GM18868 (cell line): ENCODE measurements at regions not wholly inside any gene's neighbourhood (a gene's known extent, or its start where the extent isn't known, plus 50 kb on each side); places are given as distances from the start of the nearest gene placed in this dataset.
"Not testable (repeated sequence)": the region's sequence is repeated elsewhere in the genome, so short reads cannot be mapped to it uniquely, and the experiment has no call there.

ENCODE experiments used
- ATAC-seq: cut with Tn5 transposase; IDR thresholded peaks from one replicate; pipeline ENCODE4 v1.9.1; 2021; ENCODE audit warnings: mild to moderate bottlenecking, moderate library complexity; ENCODE audit not compliant: unreplicated experiment

- ATAC-seq, result no peak
Observed at GRCh38 chr6:134642279-134642678, 307.6 kb downstream of the ALDH8A1 start.

DNA sequence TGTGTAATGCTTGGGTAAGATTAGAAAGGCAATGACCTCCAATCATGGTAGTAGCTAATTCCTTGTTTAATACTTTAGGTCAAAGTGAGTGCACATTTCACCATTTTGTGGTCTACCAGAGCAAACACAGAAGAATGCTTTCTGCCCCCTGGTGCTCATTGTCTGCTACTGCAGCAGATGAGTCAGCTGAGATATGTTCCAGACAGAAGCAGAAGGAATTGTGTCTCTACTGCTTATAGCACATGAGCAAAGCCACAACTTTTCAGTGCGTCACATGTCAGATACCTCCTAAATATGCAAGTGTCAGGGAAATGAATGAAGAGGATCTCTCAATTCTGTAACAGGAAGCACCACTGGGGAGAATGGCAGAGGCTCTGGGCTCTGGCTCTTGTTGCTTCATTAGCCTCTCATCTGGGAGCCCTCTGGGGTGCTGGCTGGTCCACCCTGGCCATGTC is 308.9 kb downstream of the ALDH8A1 start:
- peak; percentile 70 for ATAC-seq

DNA sequence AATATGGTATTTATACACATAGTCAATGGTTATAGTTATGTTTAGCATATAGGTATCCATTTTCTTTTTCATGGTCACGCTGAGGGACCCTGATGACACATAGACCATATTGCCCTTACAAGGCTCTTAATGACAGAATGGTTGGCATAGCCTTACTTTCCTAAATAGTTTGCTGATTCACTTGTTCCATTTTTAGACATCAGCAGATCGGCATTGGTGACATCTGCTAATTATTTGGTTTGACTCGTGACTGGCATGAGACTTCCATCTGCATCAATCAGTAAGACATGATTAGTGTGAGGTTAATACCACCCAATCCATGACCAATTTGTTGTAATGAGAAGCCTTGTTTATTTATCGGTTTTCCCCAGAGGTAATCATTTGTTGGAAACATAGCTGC is 309.7 kb downstream of the ALDH8A1 start:
- ATAC-seq, result no peak

DNA sequence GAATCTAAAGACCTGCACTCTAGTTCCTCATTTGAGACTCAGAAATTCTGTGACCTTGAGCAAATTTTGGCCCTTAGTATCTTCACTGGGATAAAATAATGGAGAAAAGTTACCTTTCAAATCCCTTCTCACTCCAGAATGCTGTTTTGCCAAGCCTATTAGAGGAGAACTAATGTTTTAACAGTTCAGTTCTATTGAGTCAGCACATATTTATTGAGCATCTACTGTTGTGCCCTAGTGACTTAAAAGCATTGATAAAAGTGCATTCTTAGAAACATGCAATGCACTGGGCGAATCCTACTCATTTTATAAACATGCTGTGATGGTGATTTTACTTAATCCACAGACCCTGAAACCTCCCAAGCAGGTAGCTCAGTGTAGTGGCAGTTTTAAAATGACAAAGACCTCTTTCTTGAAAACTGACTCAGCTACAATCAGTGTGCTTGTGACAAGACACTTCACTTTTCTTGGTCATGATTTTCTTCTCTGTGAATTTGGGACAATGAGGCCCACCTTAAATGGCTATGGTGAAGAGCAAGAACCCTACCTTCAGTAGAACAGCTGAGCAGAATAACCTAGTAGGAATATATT is 312.0 kb downstream of the ALDH8A1 start:
- ATAC-seq, result no peak

DNA sequence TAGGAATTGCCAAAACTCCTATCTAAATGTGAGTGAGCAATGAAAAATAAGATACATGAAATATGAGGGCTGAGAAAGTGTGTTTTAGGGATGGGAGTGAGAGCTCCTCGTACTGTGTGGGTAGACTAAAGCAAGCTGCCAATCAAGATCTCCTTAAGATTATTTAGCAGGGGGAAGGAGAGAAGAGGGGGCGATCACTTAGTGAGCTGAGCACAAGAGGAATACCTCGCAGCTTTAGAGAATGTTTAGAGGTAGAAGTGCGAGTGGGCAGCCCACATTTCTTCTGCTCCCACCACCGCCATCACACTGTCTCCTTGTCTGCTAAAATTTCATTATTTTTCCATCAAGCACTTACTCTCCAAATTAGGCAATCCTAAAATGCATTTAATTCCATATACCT is 312.6 kb downstream of the ALDH8A1 start:
- ATAC-seq, result no peak

GRCh38 chr6:134636186-134636799 is 313.6 kb downstream of the ALDH8A1 start:
- peak; percentile 75 for ATAC-seq

DNA sequence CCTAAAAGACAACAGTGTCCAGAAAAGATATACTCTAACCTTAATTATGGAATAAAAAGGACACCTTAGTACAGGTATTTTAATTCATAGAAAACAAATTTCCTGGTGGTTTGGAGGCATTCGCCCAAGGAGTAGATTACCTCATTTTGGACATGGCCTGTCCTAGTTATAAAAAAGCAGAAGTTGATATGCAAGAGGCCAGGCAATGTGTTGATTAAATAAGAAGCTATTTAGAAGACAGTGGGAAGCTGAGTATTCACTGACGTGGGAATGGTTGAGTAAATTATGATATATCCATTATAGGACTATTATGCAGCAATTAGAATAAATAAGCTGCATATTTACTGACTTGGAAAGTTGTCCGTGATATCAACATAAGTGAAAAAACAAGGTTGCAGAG is 314.9 kb downstream of the ALDH8A1 start:
- ATAC-seq, result no peak

DNA sequence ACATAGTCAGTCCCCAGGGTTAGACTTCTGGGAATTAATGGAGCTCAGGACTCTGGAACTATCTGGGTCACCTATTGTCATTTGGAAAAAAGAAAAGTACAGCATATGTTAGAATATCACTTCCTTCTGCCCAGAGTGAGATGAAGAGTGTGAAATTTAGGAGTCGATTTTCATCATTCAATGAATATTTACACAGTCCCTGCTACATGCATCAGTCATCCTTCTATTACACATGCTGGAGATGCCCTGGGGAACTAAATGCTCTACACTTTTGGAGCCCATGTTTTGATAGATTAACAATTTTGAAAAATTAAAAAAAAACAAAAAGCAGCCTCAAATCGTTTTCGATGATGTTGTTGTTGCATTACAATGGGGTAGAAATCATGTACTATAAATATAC is 315.4 kb downstream of the ALDH8A1 start:
- ATAC-seq, result no peak

DNA sequence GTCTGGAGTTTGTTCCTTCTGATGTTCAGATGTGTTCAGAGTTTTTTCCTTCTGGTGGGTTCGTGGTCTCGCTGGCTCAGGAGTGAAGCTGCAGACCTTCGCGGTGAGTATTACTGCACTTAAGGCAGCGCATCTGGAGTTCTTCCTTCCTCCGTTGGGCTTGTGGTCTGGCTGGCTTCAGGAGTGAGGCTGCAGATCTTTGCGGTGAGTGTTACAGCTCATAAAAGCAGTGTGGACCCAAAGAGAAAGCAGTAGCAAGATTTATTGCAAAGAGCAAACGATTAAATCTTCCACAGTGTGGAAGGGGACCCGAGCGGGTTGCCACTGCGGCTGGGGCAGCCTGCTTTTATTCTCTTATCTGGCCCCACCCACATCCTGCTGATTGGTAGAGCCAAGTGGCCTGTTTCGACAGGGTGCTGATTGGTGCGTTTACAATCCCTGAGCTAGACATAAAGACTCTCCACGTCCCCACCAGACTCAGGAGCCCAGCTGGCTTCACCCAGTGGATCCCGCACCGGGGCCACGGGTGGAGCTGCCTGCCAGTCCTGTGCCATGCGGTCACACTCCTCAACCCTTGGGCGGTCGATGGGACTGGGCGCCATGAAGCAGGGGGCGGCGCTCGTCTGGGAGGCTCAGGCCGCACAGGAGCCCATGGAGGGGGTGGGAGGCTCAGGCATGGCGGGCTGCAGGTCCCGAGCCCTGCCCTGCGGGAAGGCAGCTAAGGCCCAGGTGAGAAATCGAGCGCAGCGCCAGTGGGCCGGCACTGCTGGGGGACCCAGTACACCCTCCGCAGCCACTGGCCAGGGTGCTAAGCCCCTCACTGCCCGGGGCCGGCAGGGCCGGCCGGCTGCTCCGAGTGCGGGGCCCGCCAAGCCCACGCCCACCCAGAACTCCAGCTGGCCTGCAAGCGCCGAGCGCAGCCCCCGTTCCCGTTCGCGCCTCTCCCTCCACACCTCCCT is 315.3 kb upstream of the SGK1 start:
- not testable (repeated sequence) for ATAC-seq

- ATAC-seq, result no peak
Observed at GRCh38 chr6:134632024-134632423, 314.1 kb upstream of the SGK1 start.

DNA sequence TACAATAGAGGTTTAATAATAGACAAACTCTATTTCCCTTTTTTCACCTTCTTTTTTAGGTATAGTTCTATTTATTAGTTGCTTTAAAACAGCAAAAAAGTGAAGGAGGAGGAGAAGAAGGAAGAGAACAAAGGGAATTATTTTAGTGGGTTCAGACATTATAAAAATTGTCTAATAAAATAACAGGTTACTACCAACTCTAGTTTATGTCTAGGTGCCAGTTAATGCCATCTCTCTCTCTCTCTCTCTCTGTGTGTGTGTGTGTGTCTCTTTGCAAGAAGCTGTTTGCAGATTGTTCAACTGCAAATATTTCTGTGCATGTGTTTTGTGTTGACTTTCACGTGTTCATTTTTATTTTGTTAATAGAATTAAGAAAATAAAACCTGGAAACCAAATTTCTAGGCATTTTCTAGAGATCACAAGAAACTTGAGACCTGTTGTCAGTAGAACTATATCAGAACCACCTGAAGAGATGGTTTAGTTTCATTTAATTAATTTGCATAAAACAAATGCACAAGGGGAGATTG is 313.5 kb upstream of the SGK1 start:
- ATAC-seq, result no peak

DNA sequence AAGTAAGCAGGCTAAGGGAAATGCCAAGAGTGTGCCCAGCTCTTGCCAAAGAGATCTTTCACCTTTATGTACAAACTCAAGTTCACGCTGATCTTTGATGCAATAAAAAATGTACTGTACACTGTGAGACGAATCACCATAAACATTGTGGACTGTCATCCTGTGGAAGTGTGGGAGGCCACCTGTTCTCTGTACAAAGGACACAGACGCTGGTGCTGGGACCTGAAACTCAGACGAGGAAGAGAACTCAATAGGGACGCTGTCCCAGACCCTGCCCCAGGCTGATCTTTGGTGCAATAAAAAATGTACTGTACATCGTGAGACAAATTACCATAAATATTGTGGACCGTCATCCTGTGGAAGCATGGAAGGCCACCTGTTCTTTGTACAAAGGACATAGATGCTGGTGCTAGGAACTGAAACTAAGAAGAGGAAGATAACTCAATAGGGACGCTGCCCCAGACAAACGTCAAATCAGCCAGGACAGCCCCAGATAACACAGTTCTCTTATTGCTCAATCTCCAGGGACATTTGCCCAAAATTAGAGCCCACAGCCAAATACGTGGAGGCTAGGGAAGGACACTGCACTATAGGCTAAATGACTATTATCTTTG is 312.7 kb upstream of the SGK1 start:
- peak; percentile 87 for ATAC-seq

- no peak for ATAC-seq
Observed at GRCh38 chr6:134628154-134628553, 310.2 kb upstream of the SGK1 start.

DNA sequence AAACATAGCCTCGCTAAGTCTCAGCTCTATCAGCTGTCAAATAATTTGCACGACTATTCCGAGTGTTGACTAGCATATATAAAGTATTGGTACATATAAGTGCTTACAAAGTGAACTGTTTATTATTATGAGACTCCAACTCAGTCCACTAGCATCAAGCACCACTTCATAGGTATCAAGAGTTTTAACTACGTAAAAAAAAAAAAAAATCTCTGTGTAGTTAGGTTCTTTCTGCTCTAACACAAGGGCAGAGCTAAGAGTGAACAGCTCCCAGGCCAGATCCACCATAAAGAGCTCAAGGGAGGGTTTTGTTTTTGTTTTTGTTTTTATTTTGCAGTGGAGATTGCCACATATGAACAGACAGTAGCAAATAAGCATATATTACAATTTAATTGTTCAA is 309.8 kb upstream of the SGK1 start:
- ATAC-seq, result no peak

DNA sequence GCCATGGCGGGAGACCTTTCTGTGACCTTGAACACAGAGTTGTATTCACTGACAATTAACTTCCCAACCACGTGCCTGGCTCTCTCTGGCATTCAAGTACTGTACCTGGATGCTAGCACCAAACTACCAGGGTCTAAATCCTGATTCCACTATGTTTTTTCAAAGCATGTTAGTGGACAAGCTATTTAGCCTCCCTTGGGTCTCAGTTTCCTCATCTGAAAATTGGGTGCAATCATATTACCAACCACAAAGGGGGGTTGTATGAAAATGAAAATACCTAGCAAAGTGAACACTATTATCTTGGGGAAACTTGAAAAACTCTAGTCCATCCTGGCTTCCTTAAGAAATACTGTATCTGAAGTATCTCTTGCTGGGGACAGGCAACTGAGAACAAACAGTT is 308.7 kb upstream of the SGK1 start:
- ATAC-seq, result no peak

DNA sequence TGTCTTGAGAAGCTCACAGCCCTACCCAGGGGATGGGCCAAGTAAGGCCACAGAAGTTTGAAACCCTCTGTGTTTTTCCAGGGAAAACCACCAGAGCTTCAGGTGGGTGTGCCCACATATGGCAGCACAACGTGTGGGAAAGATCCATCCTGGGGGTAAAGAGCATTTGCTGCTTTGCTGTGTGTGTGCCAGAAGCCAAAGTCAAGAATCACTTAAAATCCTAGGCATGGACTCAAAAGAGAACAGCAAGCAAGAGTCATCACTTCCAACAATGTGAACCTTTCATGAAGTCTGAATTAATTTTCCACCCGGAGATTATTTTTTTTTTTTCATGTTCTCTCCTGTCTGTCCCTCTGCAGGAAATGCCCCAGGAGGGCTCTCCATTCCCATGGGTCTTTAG is 308.2 kb upstream of the SGK1 start:
- ATAC-seq, result no peak

DNA sequence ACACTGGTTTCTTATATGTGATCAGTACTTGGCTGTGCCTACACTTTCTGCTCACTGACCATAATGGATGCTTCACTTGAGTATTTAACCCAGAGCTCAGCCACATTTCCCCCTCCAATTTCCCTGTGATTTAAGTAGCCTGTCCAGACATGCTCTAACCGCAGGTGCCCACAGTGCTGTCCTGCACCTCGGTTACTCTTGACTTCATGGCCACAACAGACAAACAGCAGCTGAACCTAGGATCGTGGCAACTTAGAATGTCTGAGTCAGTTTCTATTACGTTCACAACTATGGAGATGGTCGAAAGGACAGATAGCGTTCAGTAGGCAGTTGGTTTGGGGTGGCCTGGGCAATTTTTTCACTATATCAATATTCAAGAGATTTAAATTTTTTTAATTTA is 306.9 kb upstream of the SGK1 start:
- no peak for ATAC-seq

DNA sequence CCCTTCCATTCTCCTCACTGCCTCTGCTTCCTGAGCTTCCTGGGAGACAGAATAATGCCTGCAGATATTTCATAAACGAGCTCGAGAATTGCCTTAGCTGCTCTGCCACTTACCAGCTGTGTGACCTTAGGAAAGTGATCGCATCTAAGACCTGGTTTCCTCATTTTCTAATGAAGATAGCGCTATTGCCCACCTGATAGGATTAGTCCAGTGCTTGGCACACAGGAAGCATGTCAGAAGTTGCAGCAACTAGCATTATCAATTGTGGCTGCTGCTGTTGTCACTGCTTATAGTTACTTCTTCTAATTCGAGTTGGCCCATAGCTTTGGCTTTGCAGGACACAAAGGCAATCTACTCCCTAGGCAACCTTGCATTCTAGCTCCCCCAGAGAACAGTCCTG is 305.5 kb upstream of the SGK1 start:
- ATAC-seq, result no peak

DNA sequence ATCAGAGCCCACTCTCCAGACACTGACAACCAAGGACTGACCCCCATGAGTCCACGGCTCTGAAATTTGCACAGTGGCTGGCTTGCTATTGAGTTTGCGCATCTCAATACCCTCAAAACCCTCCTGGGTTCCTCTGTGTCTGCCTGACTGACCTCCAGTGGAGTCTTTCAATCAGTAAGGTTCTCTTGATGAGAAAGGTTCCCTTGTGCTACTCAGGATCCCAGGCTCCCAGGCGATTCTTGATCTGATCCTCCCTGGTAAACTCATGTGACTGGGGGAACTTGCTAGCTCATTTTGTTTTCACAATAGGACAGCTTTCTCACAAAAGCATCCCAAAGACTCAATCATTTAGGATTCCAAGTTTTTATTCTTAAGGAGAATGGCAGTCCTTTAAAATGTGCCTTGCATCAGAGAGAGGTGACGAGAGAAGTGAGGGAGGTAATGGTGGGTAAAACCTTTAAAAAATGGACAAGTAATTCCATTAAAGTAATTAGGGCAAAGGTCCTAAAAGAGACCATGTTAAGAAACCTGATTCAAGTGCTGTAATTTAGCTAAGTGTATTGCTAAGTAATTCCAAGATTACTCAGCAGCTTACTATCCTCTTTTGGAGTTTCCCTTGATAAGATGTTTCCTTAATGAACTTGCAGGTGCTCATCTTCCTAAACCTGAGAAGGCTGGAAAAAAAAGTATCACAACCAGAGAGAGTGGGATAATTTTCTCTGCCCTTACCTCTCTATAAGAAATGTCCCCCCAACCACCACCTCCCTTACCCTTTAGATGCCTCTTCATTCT is 304.7 kb upstream of the SGK1 start:
- ATAC-seq, result no peak

- ATAC-seq, result no peak
Observed at GRCh38 chr6:134621858-134622257, 303.9 kb upstream of the SGK1 start.
